Testis (tissue), 2 donors: ENCODE measurements at regions not wholly inside any gene's neighbourhood (a gene's known extent, or its start where the extent isn't known, plus 50 kb on each side); places are given as distances from the start of the nearest gene placed in this dataset.

Experiments used
- POLR2A ChIP-seq: fragments of 450-650 bp; IDR thresholded peaks from one replicate; pipeline ENCODE4 v1.6.1; 2017; ENCODE audit warnings: antibody characterized with exemption, mild to moderate bottlenecking, moderate library complexity
- TF ChIP-seq, protein P1 (sequence below), 3 experiments: fragments of 450-650 bp in 2 of 3; fragments of 200-600 bp in 1 of 3; sonication (generic) in 1 of 3; IDR thresholded peaks; one replicate each; pipeline ENCODE4 v1.5.1; 2016 to 2019; ENCODE audit warnings: antibody characterized with exemption in 3 of 3, mild to moderate bottlenecking in 2 of 3, moderate library complexity in 1 of 3

- TF ChIP-seq, protein P1, sequence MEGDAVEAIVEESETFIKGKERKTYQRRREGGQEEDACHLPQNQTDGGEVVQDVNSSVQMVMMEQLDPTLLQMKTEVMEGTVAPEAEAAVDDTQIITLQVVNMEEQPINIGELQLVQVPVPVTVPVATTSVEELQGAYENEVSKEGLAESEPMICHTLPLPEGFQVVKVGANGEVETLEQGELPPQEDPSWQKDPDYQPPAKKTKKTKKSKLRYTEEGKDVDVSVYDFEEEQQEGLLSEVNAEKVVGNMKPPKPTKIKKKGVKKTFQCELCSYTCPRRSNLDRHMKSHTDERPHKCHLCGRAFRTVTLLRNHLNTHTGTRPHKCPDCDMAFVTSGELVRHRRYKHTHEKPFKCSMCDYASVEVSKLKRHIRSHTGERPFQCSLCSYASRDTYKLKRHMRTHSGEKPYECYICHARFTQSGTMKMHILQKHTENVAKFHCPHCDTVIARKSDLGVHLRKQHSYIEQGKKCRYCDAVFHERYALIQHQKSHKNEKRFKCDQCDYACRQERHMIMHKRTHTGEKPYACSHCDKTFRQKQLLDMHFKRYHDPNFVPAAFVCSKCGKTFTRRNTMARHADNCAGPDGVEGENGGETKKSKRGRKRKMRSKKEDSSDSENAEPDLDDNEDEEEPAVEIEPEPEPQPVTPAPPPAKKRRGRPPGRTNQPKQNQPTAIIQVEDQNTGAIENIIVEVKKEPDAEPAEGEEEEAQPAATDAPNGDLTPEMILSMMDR (IDR thresholded peaks at IDR 0.05), result no peak
- no peak for TF ChIP-seq POLR2A
Measured at GRCh38 chr20:39503902-39504709, 542.0 kb downstream of the DHX35 start.
